Smooth muscle cell (in vitro differentiated cells): ENCODE measurements at regions not wholly inside any gene's neighbourhood (a gene's known extent, or its start where the extent isn't known, plus 50 kb on each side); places are given as distances from the start of the nearest gene placed in this dataset.

Source experiments
- DNase-seq: peaks from one replicate; lab custom pipeline; 2025; ENCODE audit not compliant: unreplicated experiment; lab: John Stamatoyannopoulos, UW
- H2AFZ ChIP-seq: fragments of 200-600 bp; sonication (generic); 2 replicates; pipeline ENCODE4 v1.6.0; 2016; ENCODE audit warnings: antibody characterized with exemption, low read depth, mild to moderate bottlenecking
- H3F3A ChIP-seq: fragments of 200-600 bp; sonication (generic); 2 replicates; pipeline ENCODE4 v1.6.0; 2017; ENCODE audit warnings: antibody characterized with exemption, low read depth
- H3K27ac ChIP-seq: fragments of 200-600 bp; sonication (generic); 2 replicates; pipeline ENCODE4 v1.5.1; 2016; ENCODE audit warnings: low read depth, mild to moderate bottlenecking
- H3K27me3 ChIP-seq: fragments of 200-600 bp; sonication (generic); 2 replicates; pipeline ENCODE4 v1.6.1; 2016; ENCODE audit warnings: low read depth, mild to moderate bottlenecking
- H3K36me3 ChIP-seq: fragments of 200-600 bp; sonication (generic); 2 replicates; pipeline ENCODE4 v1.5.1; 2016; ENCODE audit warnings: low read depth
- H3K4me1 ChIP-seq: fragments of 200-600 bp; sonication (generic); 2 replicates; pipeline ENCODE4 v1.5.1; 2016; ENCODE audit warnings: low read depth
- H3K4me2 ChIP-seq: fragments of 200-600 bp; sonication (generic); 2 replicates; pipeline ENCODE4 v1.6.0; 2016; ENCODE audit warnings: mild to moderate bottlenecking
- H3K4me3 ChIP-seq: fragments of 200-600 bp; sonication (generic); 2 replicates; pipeline ENCODE4 v1.5.1; 2016; ENCODE audit warnings: mild to moderate bottlenecking
- H3K79me2 ChIP-seq: fragments of 200-600 bp; sonication (generic); 2 replicates; pipeline ENCODE4 v1.6.0; 2016; ENCODE audit warnings: low read depth, mild to moderate bottlenecking
- H3K9ac ChIP-seq: fragments of 200-600 bp; sonication (generic); 2 replicates; pipeline ENCODE4 v1.6.0; 2016; ENCODE audit warnings: low read depth
- H3K9me3 ChIP-seq: fragments of 200-600 bp; sonication (generic); replicated peaks from 2 replicates; pipeline ENCODE4 v1.5.1; 2016; ENCODE audit warnings: low read depth
- H4K20me1 ChIP-seq: fragments of 200-600 bp; sonication (generic); 2 replicates; pipeline ENCODE4 v1.6.0; 2016; ENCODE audit warnings: low read depth
- WGBS: methylation state at CpG from one replicate; pipeline ENCODE4 v1.1.7; 2016; ENCODE audit warnings: low lambda C conversion rate; 5-methylcytosine and 5-hydroxymethylcytosine counted together
- TF ChIP-seq, protein P1 (sequence below): fragments of 200-600 bp; sonication (generic); IDR thresholded peaks from 2 replicates; pipeline ENCODE4 v1.5.1; 2017; ENCODE audit warnings: borderline replicate concordance, mild to moderate bottlenecking, antibody characterized with exemption; ENCODE audit not compliant: insufficient read depth, poor library complexity, severe bottlenecking

DNA sequence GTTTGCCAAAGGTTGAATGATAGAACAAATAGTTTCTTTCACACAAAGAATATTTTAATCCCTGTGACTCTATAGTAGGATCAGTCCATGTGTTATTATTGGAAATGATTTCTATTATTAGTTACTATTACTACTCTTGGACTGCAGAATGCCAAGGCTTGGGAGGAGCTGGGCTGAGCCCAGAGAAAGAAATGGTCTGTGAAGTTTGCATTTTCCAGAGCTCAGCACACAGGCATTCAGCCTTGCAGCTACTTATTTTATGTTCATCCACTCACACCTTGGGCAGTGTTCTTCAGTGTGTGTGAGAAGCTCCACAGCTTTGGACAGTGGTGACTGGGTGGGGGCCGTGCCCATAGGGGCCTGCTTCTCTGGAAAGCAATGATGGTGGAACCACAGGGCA, 583.1 kb downstream of the CCDC171 start:
- Histone ChIP-seq H3K27me3 (no peaks in the 10 kb centered on the region), H3K9ac (no peak overlapping the region), H3K4me1 (no peaks in the 10 kb centered on the region), H3K4me2 (no peak overlapping the region), H3K27ac (no peak overlapping the region), H3K36me3 (no peaks in the 10 kb centered on the region), H2AFZ (no peak overlapping the region), H3F3A (peaks cover 4% of the 10 kb centered on the region), H4K20me1 (no peaks in the 10 kb centered on the region), H3K4me3 (no peak overlapping the region), H3K79me2 (no peaks in the 10 kb centered on the region), H3K9me3 (no peaks in the 10 kb centered on the region)
- WGBS: 100% methylated on average over 1 of the region's 1 CpG
- DNase-seq: no peak
- TF ChIP-seq, protein P1, sequence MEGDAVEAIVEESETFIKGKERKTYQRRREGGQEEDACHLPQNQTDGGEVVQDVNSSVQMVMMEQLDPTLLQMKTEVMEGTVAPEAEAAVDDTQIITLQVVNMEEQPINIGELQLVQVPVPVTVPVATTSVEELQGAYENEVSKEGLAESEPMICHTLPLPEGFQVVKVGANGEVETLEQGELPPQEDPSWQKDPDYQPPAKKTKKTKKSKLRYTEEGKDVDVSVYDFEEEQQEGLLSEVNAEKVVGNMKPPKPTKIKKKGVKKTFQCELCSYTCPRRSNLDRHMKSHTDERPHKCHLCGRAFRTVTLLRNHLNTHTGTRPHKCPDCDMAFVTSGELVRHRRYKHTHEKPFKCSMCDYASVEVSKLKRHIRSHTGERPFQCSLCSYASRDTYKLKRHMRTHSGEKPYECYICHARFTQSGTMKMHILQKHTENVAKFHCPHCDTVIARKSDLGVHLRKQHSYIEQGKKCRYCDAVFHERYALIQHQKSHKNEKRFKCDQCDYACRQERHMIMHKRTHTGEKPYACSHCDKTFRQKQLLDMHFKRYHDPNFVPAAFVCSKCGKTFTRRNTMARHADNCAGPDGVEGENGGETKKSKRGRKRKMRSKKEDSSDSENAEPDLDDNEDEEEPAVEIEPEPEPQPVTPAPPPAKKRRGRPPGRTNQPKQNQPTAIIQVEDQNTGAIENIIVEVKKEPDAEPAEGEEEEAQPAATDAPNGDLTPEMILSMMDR: no peak

DNA sequence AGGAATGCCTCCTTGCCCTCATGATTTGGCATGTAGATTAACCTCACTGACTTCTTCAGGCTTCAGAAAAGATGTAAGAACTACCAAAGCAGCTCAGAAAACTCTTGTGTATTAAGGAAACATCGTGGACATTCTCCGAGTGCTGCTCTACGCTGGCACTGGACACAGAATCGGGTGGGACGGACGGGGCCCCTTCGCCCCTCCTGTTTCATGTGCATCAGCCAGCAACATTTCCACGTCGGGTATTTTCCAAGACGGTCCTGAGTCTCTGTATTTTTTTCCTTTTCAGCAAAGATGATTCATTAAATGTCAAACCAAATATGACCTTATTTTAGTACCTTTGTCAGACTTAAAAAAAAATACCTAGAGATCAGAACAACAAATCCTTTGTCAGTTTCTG, 583.6 kb downstream of the CCDC171 start:
- no peaks in the 10 kb centered on the region for H3K27me3 ChIP-seq
- H2AFZ ChIP-seq: no peak overlapping the region
- H3K27ac ChIP-seq: no peak overlapping the region
- H3K4me2 ChIP-seq: no peak overlapping the region
- H3K9me3 ChIP-seq: no peaks in the 10 kb centered on the region
- no peak overlapping the region for H3K4me3 ChIP-seq
- no peaks in the 10 kb centered on the region for H3K4me1 ChIP-seq
- TF ChIP-seq, protein P1: no peak
- peaks cover 4% of the 10 kb centered on the region for H3F3A ChIP-seq
- H4K20me1 ChIP-seq: no peaks in the 10 kb centered on the region
- H3K79me2 ChIP-seq: no peaks in the 10 kb centered on the region
- H3K9ac ChIP-seq: no peak overlapping the region
- H3K36me3 ChIP-seq: no peaks in the 10 kb centered on the region
- no peak for DNase-seq
- 90% methylated on average over 10 of the region's 10 CpGs for WGBS

DNA sequence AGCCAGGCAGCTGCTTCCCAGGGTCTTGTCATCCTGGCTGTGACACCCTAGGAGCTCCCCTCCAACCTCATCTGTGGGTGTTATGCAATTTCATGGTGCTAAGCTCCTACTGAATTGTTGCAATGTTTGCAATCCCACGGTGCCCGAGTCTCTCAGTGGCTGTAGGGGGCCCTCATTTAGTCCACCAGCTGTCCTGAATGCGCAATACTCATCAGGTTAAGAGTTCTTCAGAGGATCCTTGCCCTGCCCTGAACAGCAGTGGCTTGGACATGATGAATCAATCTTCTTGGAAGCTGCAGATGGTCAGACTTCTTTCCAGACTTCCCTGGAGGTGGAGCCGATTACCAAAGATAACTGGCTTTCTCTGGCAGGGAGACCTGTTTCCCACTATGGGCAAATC, 584.1 kb downstream of the CCDC171 start:
- H3K27ac ChIP-seq: no peak overlapping the region
- H3K79me2 ChIP-seq: no peaks in the 10 kb centered on the region
- no peaks in the 10 kb centered on the region for H3K4me1 ChIP-seq
- H3K4me2 ChIP-seq: no peak overlapping the region
- H4K20me1 ChIP-seq: no peaks in the 10 kb centered on the region
- TF ChIP-seq, protein P1: no peak
- no peaks in the 10 kb centered on the region for H3K9me3 ChIP-seq
- H3F3A ChIP-seq: peaks cover 4% of the 10 kb centered on the region
- no peak overlapping the region for H3K9ac ChIP-seq
- no peak overlapping the region for H2AFZ ChIP-seq
- no peak for DNase-seq
- 40% methylated on average over 4 of the region's 4 CpGs for WGBS
- H3K36me3 ChIP-seq: no peaks in the 10 kb centered on the region
- H3K4me3 ChIP-seq: no peak overlapping the region
- H3K27me3 ChIP-seq: no peaks in the 10 kb centered on the region
